Gastroesophageal sphincter (tissue), 3 donors: ENCODE measurements at regions not wholly inside any gene's neighbourhood (a gene's known extent, or its start where the extent isn't known, plus 50 kb on each side); places are given as distances from the start of the nearest gene placed in this dataset.

Experiments used
- POLR2A ChIP-seq, 2 donors: fragments of 450-650 bp; IDR thresholded peaks; one replicate each; pipeline ENCODE4 v1.6.1; 2017; ENCODE audit warnings: antibody characterized with exemption in 2 of 2, mild to moderate bottlenecking in 2 of 2, moderate library complexity in 1 of 2
- TF ChIP-seq, protein P1 (sequence below), 4 experiments: fragments of 200-600 bp in 2 of 4; fragments of 450-650 bp in 2 of 4; sonication (generic) in 1 of 4; IDR thresholded peaks; one replicate each; pipeline ENCODE4 v1.5.1; 2017 to 2019; ENCODE audit warnings: antibody characterized with exemption in 4 of 4, mild to moderate bottlenecking in 2 of 4, moderate library complexity in 2 of 4

DNA sequence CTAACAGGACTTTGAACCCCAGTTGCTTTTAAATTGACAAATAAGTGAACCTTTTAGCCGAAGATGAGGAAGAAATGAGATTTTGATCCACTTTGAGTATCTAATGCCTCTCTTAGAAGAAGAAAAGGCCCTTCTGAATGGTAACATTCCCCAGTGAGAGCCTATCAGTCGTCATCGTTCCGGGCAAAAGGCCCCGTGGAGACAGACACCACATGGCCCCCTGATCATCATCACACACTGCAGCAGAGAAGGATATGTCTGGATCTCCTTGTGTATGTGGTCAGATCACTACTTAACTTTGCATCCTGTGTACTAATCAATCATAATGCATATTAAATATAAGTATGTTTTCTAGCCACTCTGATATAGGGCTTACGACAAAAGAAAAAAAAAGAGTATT is 87.3 kb upstream of the SMYD2 start:
- TF ChIP-seq, protein P1, sequence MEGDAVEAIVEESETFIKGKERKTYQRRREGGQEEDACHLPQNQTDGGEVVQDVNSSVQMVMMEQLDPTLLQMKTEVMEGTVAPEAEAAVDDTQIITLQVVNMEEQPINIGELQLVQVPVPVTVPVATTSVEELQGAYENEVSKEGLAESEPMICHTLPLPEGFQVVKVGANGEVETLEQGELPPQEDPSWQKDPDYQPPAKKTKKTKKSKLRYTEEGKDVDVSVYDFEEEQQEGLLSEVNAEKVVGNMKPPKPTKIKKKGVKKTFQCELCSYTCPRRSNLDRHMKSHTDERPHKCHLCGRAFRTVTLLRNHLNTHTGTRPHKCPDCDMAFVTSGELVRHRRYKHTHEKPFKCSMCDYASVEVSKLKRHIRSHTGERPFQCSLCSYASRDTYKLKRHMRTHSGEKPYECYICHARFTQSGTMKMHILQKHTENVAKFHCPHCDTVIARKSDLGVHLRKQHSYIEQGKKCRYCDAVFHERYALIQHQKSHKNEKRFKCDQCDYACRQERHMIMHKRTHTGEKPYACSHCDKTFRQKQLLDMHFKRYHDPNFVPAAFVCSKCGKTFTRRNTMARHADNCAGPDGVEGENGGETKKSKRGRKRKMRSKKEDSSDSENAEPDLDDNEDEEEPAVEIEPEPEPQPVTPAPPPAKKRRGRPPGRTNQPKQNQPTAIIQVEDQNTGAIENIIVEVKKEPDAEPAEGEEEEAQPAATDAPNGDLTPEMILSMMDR (IDR thresholded peaks at IDR 0.05): no peak
- no peak for TF ChIP-seq POLR2A (IDR thresholded peaks at IDR 0.05)
